Activated B cell treated with CpG ODN at 0.5 μM for 24 hours (primary cell): ENCODE measurements at regions not wholly inside any gene's neighbourhood (a gene's known extent, or its start where the extent isn't known, plus 50 kb on each side); places are given as distances from the start of the nearest gene placed in this dataset.
"Not testable (repeated sequence)": the region's sequence is repeated elsewhere in the genome, so short reads cannot be mapped to it uniquely, and the experiment has no call there.

Experiments
- ATAC-seq: fragments of 200-7000 bp; cut with Tn5 transposase; one replicate; pipeline ENCODE4 v1.10.0; 2021; ENCODE audit warnings: low read depth, mild to moderate bottlenecking, moderate library complexity
- CTCF ChIA-PET: fragments of 350-600 bp; sonication (Branson Sonifier 250); formaldehyde crosslinking; loops from one replicate; lab custom pipeline; 2021; ENCODE audit warnings: antibody characterized with exemption; lab: Charles Lee
- POLR2A ChIA-PET: fragments of 350-600 bp; sonication (Branson Sonifier 250); formaldehyde crosslinking; loops from one replicate; lab custom pipeline; 2021; ENCODE audit warnings: antibody characterized with exemption; lab: Charles Lee
- DNase-seq: peaks from one replicate; pipeline ENCODE4 v3.0.0; 2022
- H3K27ac Mint-ChIP-seq: one replicate; pipeline ENCODE4 v1.8.0; 2020; ENCODE audit warnings: mixed read lengths
- H3K27me3 Mint-ChIP-seq: one replicate; pipeline ENCODE4 v1.8.0; 2021; ENCODE audit warnings: mixed read lengths
- H3K36me3 Mint-ChIP-seq: one replicate; pipeline ENCODE4 v1.8.0; 2021; ENCODE audit warnings: low read depth, mixed read lengths
- H3K4me1 Mint-ChIP-seq: one replicate; pipeline ENCODE4 v1.8.0; 2021; ENCODE audit warnings: mixed read lengths
- H3K4me3 Mint-ChIP-seq: one replicate; pipeline ENCODE4 v1.8.0; 2020; ENCODE audit warnings: mild to moderate bottlenecking, mixed read lengths
- H3K9me3 Mint-ChIP-seq: one replicate; pipeline ENCODE4 v1.8.0; 2020; ENCODE audit warnings: mixed read lengths
- intact Hi-C: fragments of 100-400 bp; cut with micrococcal nuclease; formaldehyde crosslinking; loops from one replicate; pipeline ENCODE4 v1.15.1; 2024
- TF ChIP-seq, protein P1 (sequence below): fragments of 200-600 bp; IDR thresholded peaks from one replicate; pipeline ENCODE4 v1.8.0; 2022; ENCODE audit warnings: antibody characterized with exemption, mild to moderate bottlenecking

GRCh38 chr3:16768014-16768413, 116.7 kb upstream of the PLCL2 start:
- no peaks in the 10 kb centered on the region for H3K27me3 Mint-ChIP-seq
- CTCF ChIA-PET, result no interaction called here
- TF ChIP-seq, protein P1, sequence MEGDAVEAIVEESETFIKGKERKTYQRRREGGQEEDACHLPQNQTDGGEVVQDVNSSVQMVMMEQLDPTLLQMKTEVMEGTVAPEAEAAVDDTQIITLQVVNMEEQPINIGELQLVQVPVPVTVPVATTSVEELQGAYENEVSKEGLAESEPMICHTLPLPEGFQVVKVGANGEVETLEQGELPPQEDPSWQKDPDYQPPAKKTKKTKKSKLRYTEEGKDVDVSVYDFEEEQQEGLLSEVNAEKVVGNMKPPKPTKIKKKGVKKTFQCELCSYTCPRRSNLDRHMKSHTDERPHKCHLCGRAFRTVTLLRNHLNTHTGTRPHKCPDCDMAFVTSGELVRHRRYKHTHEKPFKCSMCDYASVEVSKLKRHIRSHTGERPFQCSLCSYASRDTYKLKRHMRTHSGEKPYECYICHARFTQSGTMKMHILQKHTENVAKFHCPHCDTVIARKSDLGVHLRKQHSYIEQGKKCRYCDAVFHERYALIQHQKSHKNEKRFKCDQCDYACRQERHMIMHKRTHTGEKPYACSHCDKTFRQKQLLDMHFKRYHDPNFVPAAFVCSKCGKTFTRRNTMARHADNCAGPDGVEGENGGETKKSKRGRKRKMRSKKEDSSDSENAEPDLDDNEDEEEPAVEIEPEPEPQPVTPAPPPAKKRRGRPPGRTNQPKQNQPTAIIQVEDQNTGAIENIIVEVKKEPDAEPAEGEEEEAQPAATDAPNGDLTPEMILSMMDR, result no peak

DNA sequence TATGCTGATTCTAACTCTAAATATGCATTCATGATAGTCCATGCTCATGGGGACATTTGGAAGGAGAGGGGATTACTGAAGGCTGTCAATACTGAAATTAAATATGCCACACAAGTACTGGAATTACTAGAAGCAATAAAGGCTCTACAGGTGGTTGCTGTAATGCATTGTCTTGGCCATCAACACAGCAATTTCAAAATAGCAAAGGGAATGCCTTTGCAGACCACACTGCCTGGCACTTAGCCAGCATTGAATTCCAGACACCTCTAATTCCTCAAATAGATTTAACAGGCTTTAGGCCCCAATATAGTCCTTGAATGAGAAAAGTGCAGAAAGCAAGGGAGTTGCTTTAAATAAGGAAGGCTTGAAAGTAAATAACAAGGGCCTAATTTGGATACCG, 115.8 kb upstream of the PLCL2 start:
- H3K27me3 Mint-ChIP-seq, result no peaks in the 10 kb centered on the region
- H3K4me1 Mint-ChIP-seq, result peaks cover 5% of the 10 kb centered on the region
- no peak for DNase-seq
- POLR2A ChIA-PET, result no interaction called here
- CTCF ChIA-PET, result no interaction called here
- H3K36me3 Mint-ChIP-seq, result no peaks in the 10 kb centered on the region
- no peak overlapping the region for H3K4me3 Mint-ChIP-seq
- intact Hi-C loops, result no loop called here
- TF ChIP-seq, protein P1, result no peak
- H3K9me3 Mint-ChIP-seq, result no peaks in the 10 kb centered on the region
- no peak overlapping the region for H3K27ac Mint-ChIP-seq
- ATAC-seq, result no peak

More at GRCh38 chr3:16768014-16768413, 116.7 kb upstream of the PLCL2 start:
- H3K4me3 Mint-ChIP-seq, result no peak overlapping the region
- no peaks in the 10 kb centered on the region for H3K9me3 Mint-ChIP-seq
- POLR2A ChIA-PET, result no interaction called here
- no peak for DNase-seq
- H3K36me3 Mint-ChIP-seq, result no peaks in the 10 kb centered on the region
- no peak for ATAC-seq
- peaks cover 5% of the 10 kb centered on the region for H3K4me1 Mint-ChIP-seq
- intact Hi-C loops, result no loop called here
- H3K27ac Mint-ChIP-seq, result no peak overlapping the region

GRCh38 chr3:16769525-16769924, 115.2 kb upstream of the PLCL2 start:
- no peak overlapping the region for H3K27ac Mint-ChIP-seq
- DNase-seq, result no peak
- H3K36me3 Mint-ChIP-seq, result no peaks in the 10 kb centered on the region
- no peaks in the 10 kb centered on the region for H3K9me3 Mint-ChIP-seq
- no peak overlapping the region for H3K4me3 Mint-ChIP-seq
- intact Hi-C loops, result no loop called here
- peaks cover 5% of the 10 kb centered on the region for H3K4me1 Mint-ChIP-seq
- POLR2A ChIA-PET, result no interaction called here
- CTCF ChIA-PET, result no interaction called here
- TF ChIP-seq, protein P1, result no peak
- no peak for ATAC-seq
- no peaks in the 10 kb centered on the region for H3K27me3 Mint-ChIP-seq

- CTCF ChIA-PET, result no interaction called here
- H3K4me3 Mint-ChIP-seq, result no peak overlapping the region
- H3K4me1 Mint-ChIP-seq, result peaks cover 5% of the 10 kb centered on the region
- DNase-seq, result no peak
- no peaks in the 10 kb centered on the region for H3K36me3 Mint-ChIP-seq
- H3K27ac Mint-ChIP-seq, result no peak overlapping the region
- H3K27me3 Mint-ChIP-seq, result no peaks in the 10 kb centered on the region
- TF ChIP-seq, protein P1, result no peak
- intact Hi-C loops, result no loop called here
- no peak for ATAC-seq
- no peaks in the 10 kb centered on the region for H3K9me3 Mint-ChIP-seq
- POLR2A ChIA-PET, result no interaction called here
Measured at GRCh38 chr3:16770021-16770420, 114.7 kb upstream of the PLCL2 start.

DNA sequence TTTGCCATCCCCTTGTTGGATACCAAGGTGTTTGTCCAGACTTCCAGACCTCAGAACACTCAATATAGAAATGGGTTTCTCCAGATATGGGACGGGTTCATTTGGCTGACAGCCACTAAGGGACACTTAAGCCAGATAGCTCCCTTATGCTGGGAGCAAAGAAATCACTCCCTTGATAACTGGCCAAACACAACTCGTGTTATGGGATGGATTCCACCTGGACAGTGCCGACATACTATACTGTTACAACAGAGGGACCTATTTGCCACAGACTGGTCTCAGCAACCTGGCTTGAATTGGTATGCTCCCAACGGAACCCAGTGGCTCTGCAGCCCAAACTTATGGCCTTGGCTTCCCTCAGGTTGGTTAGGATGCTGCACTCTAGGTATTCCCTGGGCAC, 114.0 kb upstream of the PLCL2 start:
- H3K4me3 Mint-ChIP-seq, result no peak overlapping the region
- no peak overlapping the region for H3K27ac Mint-ChIP-seq
- H3K36me3 Mint-ChIP-seq, result no peaks in the 10 kb centered on the region
- intact Hi-C loops, result no loop called here
- no peaks in the 10 kb centered on the region for H3K9me3 Mint-ChIP-seq
- DNase-seq, result no peak
- peaks cover 4% of the 10 kb centered on the region for H3K27me3 Mint-ChIP-seq
- ChIA-PET POLR2A (no interaction called here), CTCF (no interaction called here)
- no peak for ATAC-seq
- TF ChIP-seq, protein P1, result no peak
- peaks cover 5% of the 10 kb centered on the region for H3K4me1 Mint-ChIP-seq

DNA sequence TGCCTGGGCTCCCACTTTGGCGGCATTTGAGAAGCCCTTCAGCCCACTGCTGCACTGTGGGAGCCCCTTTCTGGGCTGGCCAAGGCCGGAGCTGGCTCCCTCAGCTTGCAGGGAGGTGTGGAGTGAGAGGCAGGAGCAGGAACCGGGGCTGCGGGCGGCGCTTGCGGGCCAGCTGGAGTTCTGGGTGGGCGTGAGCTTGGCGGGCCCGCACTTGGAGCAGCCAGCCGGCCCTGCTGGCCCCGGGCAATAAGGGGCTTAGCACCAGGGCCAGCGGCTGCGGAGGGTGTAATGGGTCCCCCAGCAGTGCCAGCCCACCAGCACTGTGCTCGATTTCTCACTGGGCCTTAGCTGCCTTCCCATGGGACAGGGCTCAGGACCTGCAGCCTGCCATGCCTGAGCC, 111.2 kb upstream of the PLCL2 start:
- H3K27me3 Mint-ChIP-seq, ATAC-seq, H3K36me3 Mint-ChIP-seq, H3K9me3 Mint-ChIP-seq, intact Hi-C loops, H3K27ac Mint-ChIP-seq, H3K4me1 Mint-ChIP-seq, POLR2A ChIA-PET, H3K4me3 Mint-ChIP-seq, DNase-seq: not testable (repeated sequence)
- CTCF ChIA-PET, result interaction anchor here (0.6 kb wide), 1 partner anchor 462 kb away, joined by 3 read pairs; no protein-coding TSS in a partner anchor

GRCh38 chr3:16774536-16774935, 110.2 kb upstream of the PLCL2 start:
- intact Hi-C loops, CTCF ChIA-PET, POLR2A ChIA-PET, ATAC-seq, H3K27me3 Mint-ChIP-seq, H3K4me3 Mint-ChIP-seq, H3K27ac Mint-ChIP-seq, H3K36me3 Mint-ChIP-seq, H3K9me3 Mint-ChIP-seq, H3K4me1 Mint-ChIP-seq, DNase-seq: not testable (repeated sequence)
